SKM-1 treated with dmso at 0.1 percent for 144 hours (cell line): ENCODE measurements at regions not wholly inside any gene's neighbourhood (a gene's known extent, or its start where the extent isn't known, plus 50 kb on each side); places are given as distances from the start of the nearest gene placed in this dataset.

Experiments
- DNase-seq: peaks from one replicate; lab custom pipeline; 2025; ENCODE audit not compliant: unreplicated experiment; lab: John Stamatoyannopoulos, UW

GRCh38 chr3:151990696-151991376 lies 117.4 kb downstream of the SUCNR1 start:
- no peak for DNase-seq

GRCh38 chr3:151992326-151993041 lies 119.0 kb downstream of the SUCNR1 start:
- DNase-seq = no peak

GRCh38 chr3:151995091-151995490 lies 121.6 kb downstream of the SUCNR1 start:
- DNase-seq = no peak

GRCh38 chr3:151998744-151999143 lies 125.3 kb downstream of the SUCNR1 start:
- no peak for DNase-seq

GRCh38 chr3:151999936-152000335 lies 126.5 kb downstream of the SUCNR1 start:
- no peak for DNase-seq

GRCh38 chr3:152011812-152012735 lies 138.6 kb downstream of the SUCNR1 start:
- no peak for DNase-seq

GRCh38 chr3:152019508-152019907 lies 146.1 kb downstream of the SUCNR1 start:
- DNase-seq = no peak

GRCh38 chr3:152021951-152022461 lies 148.6 kb downstream of the SUCNR1 start:
- no peak for DNase-seq

GRCh38 chr3:152026033-152026556 lies 152.7 kb downstream of the SUCNR1 start:
- no peak for DNase-seq

GRCh38 chr3:152030320-152030719 lies 156.9 kb downstream of the SUCNR1 start:
- DNase-seq = no peak

GRCh38 chr3:152031321-152031720 lies 157.9 kb downstream of the SUCNR1 start:
- no peak for DNase-seq

GRCh38 chr3:152037297-152037696 lies 163.9 kb downstream of the SUCNR1 start:
- no peak for DNase-seq

- no peak for DNase-seq
These were observed 164.5 kb downstream of the SUCNR1 start for GRCh38 chr3:152037953-152038352.

- no peak for DNase-seq
These were observed 165.0 kb downstream of the SUCNR1 start for GRCh38 chr3:152038490-152038889.

GRCh38 chr3:152039887-152040286 lies 166.4 kb downstream of the SUCNR1 start:
- no peak for DNase-seq

- no peak for DNase-seq
These were observed 166.9 kb downstream of the SUCNR1 start for GRCh38 chr3:152040319-152040718.

- no peak for DNase-seq
These were observed 170.2 kb downstream of the SUCNR1 start for GRCh38 chr3:152043620-152044019.

- no peak for DNase-seq
These were observed 172.8 kb downstream of the SUCNR1 start for GRCh38 chr3:152046280-152046679.

- no peak for DNase-seq
These were observed 174.0 kb downstream of the SUCNR1 start for GRCh38 chr3:152047465-152047864.

- DNase-seq = peak; percentile 17
These were observed 175.4 kb downstream of the SUCNR1 start for GRCh38 chr3:152048831-152049230.

- no peak for DNase-seq
These were observed 177.5 kb downstream of the SUCNR1 start for GRCh38 chr3:152050903-152051302.
